Endothelial cell (in vitro differentiated cells): ENCODE measurements at regions not wholly inside any gene's neighbourhood (a gene's known extent, or its start where the extent isn't known, plus 50 kb on each side); places are given as distances from the start of the nearest gene placed in this dataset.

Experiments
- DNase-seq: peaks from one replicate; pipeline ENCODE4 v3.0.0; 2021; ENCODE audit warnings: low spot score
- H3K27ac Mint-ChIP-seq: one replicate; pipeline ENCODE4 v1.8.0; 2021; ENCODE audit warnings: mixed read lengths, inconsistent platforms; ENCODE audit not compliant: unreplicated experiment
- H3K27me3 Mint-ChIP-seq: one replicate; pipeline ENCODE4 v1.8.0; 2021; ENCODE audit warnings: mild to moderate bottlenecking, moderate library complexity, mixed read lengths, inconsistent platforms; ENCODE audit not compliant: unreplicated experiment
- H3K36me3 Mint-ChIP-seq: one replicate; pipeline ENCODE4 v1.8.0; 2021; ENCODE audit warnings: mild to moderate bottlenecking, low read depth, mixed read lengths, inconsistent platforms; ENCODE audit not compliant: unreplicated experiment
- H3K4me1 Mint-ChIP-seq: one replicate; pipeline ENCODE4 v1.8.0; 2021; ENCODE audit warnings: mild to moderate bottlenecking, mixed read lengths, inconsistent platforms; ENCODE audit not compliant: unreplicated experiment
- H3K4me3 Mint-ChIP-seq: one replicate; pipeline ENCODE4 v1.8.0; 2021; ENCODE audit warnings: mild to moderate bottlenecking, mixed read lengths, inconsistent platforms; ENCODE audit not compliant: unreplicated experiment
- H3K9me3 Mint-ChIP-seq: one replicate; pipeline ENCODE4 v1.8.0; 2021; ENCODE audit warnings: mixed read lengths, inconsistent platforms; ENCODE audit not compliant: unreplicated experiment
- TF ChIP-seq, protein P1 (sequence below): fragments of 200-600 bp; sonication (generic); IDR thresholded peaks from one replicate; pipeline ENCODE4 v1.5.0; 2021; ENCODE audit warnings: antibody characterized with exemption; ENCODE audit not compliant: unreplicated experiment

DNA sequence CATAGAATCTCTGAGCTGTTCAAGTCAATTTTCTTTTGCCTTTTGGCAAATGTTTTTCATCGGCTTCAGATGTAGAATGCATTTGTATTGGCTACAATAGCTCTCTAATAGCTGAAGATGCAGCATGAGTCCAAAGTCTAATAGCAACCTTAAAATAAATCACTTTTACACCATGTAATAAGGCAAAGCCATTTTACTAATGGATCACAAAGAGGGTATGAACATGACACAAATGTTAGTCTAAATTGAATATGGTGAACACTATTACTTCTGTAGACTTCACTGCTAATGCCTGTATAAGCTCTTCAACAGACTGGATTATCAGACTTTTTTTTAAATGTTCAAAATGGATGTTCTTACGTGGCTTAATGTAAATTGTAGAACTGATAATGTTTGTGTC, 645.3 kb downstream of the TLL1 start:
- Mint-ChIP-seq H3K36me3 (no peaks in the 10 kb centered on the region), H3K4me3 (no peak overlapping the region), H3K9me3 (no peaks in the 10 kb centered on the region), H3K27me3 (no peaks in the 10 kb centered on the region), H3K27ac (no peak overlapping the region), H3K4me1 (no peaks in the 10 kb centered on the region)
- no peak for DNase-seq
- TF ChIP-seq, protein P1, sequence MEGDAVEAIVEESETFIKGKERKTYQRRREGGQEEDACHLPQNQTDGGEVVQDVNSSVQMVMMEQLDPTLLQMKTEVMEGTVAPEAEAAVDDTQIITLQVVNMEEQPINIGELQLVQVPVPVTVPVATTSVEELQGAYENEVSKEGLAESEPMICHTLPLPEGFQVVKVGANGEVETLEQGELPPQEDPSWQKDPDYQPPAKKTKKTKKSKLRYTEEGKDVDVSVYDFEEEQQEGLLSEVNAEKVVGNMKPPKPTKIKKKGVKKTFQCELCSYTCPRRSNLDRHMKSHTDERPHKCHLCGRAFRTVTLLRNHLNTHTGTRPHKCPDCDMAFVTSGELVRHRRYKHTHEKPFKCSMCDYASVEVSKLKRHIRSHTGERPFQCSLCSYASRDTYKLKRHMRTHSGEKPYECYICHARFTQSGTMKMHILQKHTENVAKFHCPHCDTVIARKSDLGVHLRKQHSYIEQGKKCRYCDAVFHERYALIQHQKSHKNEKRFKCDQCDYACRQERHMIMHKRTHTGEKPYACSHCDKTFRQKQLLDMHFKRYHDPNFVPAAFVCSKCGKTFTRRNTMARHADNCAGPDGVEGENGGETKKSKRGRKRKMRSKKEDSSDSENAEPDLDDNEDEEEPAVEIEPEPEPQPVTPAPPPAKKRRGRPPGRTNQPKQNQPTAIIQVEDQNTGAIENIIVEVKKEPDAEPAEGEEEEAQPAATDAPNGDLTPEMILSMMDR = no peak

DNA sequence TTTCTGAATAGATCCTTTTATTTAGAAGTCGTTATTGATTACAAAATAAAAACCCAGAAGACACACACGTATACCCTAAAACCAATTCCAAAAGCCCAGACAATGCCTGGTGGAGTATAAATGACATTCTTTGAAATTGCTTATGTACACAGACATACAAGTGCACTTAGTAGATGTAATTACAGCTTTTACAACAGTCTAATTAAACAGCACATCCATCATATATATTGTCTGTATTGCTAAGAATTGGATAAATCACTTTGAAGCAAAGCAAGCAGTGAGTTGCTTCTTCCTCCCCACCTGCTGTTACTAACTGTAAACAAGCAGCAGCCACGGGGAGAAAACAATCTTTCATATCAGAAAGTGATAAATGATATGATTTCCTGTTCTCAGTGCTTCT, 645.7 kb downstream of the TLL1 start:
- no peak overlapping the region for H3K27ac Mint-ChIP-seq
- TF ChIP-seq, protein P1 = no peak
- no peaks in the 10 kb centered on the region for H3K36me3 Mint-ChIP-seq
- no peaks in the 10 kb centered on the region for H3K9me3 Mint-ChIP-seq
- H3K4me1 Mint-ChIP-seq = no peaks in the 10 kb centered on the region
- no peak for DNase-seq
- no peaks in the 10 kb centered on the region for H3K27me3 Mint-ChIP-seq
- H3K4me3 Mint-ChIP-seq = no peak overlapping the region

DNA sequence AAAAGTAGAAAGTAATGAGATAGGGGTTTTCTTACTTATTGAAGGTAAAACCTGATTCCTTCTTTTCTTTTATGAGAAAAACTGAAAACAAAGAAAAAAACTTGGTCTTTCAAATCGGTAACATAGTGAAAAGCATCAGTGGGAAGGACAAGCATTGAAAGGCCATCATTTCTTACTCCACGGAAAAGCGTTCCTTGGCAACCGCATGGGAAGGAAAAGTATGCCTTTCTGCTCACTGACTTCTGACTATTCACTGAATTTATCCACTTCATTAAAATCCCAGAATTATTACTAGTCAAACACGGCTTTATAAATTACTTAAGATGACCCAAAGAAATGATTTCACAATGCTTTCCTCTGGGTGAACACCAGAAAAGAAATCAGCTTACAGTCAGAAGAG, 646.7 kb downstream of the TLL1 start:
- TF ChIP-seq, protein P1 = no peak
- no peaks in the 10 kb centered on the region for H3K36me3 Mint-ChIP-seq
- DNase-seq = no peak
- H3K9me3 Mint-ChIP-seq = no peaks in the 10 kb centered on the region
- H3K27me3 Mint-ChIP-seq = no peaks in the 10 kb centered on the region
- H3K4me1 Mint-ChIP-seq = no peaks in the 10 kb centered on the region
- H3K4me3 Mint-ChIP-seq = no peak overlapping the region
- no peak overlapping the region for H3K27ac Mint-ChIP-seq

DNA sequence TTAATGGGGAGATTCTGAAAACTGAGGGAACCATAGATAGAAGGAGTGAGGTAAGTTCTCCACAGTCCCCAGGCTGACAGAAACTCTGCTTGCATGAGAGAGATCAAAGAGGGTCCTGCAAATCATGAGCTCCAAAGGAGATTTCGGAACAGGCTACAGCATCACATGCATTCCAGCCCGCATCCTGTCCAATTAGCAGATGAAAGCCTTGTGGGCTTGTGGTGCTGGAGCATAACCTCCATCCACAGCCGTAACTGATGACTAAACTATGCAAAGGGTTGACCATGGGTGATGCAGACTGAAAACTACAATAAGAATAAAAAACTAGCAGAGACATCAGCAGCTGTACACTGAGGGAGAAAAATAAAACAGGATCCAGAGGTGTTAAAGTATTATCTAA, 654.5 kb downstream of the TLL1 start:
- Mint-ChIP-seq H3K9me3 (no peaks in the 10 kb centered on the region), H3K36me3 (no peaks in the 10 kb centered on the region), H3K27ac (no peak overlapping the region), H3K27me3 (no peaks in the 10 kb centered on the region), H3K4me1 (no peaks in the 10 kb centered on the region), H3K4me3 (no peak overlapping the region)
- TF ChIP-seq, protein P1 = no peak
- DNase-seq = no peak

DNA sequence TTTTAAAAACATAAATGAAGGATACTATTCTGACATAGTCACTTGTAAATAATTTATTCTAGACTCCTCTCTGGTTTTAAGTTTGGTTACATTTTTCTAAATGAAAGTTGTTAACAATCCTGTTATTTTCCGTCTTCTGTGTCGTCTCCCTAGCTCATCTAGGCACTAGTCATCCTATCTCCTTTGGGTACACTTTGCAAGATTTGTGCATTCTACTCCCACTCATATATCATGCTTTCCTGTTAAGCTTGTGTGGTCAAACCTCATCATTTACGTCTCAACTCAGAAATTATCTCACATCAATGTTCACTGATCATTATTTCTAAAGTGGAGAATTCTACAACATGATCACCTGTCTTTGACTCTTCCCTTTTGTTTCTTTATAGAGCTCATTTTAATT, 658.7 kb downstream of the TLL1 start:
- Mint-ChIP-seq H3K36me3 (peaks cover 6% of the 10 kb centered on the region), H3K4me1 (no peaks in the 10 kb centered on the region), H3K9me3 (no peaks in the 10 kb centered on the region), H3K4me3 (no peak overlapping the region), H3K27me3 (no peaks in the 10 kb centered on the region), H3K27ac (no peak overlapping the region)
- TF ChIP-seq, protein P1 = no peak
- DNase-seq = no peak
